GM23248 (cell line): ENCODE measurements at regions not wholly inside any gene's neighbourhood (a gene's known extent, or its start where the extent isn't known, plus 50 kb on each side); places are given as distances from the start of the nearest gene placed in this dataset.

ENCODE experiments used
- EZH2 ChIP-seq: fragments of 200-600 bp; sonication (generic); IDR thresholded peaks from 2 replicates; pipeline ENCODE4 v1.6.1; 2018; ENCODE audit warnings: antibody characterized with exemption, mild to moderate bottlenecking; ENCODE audit not compliant: insufficient read depth, poor library complexity, severe bottlenecking
- EZH2phosphoT487 ChIP-seq: fragments of 200-600 bp; sonication (generic); IDR thresholded peaks from 2 replicates; pipeline ENCODE4 v1.6.1; 2018; ENCODE audit warnings: antibody characterized with exemption, moderate library complexity, mild to moderate bottlenecking, low read depth; ENCODE audit not compliant: insufficient read depth

GRCh38 chr12:108430926-108431325 lies 84.2 kb upstream of the FICD start:
- no peak for TF ChIP-seq EZH2phosphoT487
- TF ChIP-seq EZH2 = no peak
